Adrenal gland (tissue), 9 donors: ENCODE measurements at regions not wholly inside any gene's neighbourhood (a gene's known extent, or its start where the extent isn't known, plus 50 kb on each side); places are given as distances from the start of the nearest gene placed in this dataset.
"Not testable (repeated sequence)": the region's sequence is repeated elsewhere in the genome, so short reads cannot be mapped to it uniquely, and the experiment has no call there.

Experiments
- DNase-seq, 7 donors: peaks; one replicate each; pipeline ENCODE4 v3.0.0-alpha.2; 2019 to 2020
- H3K27ac ChIP-seq, 5 donors: fragments of 200-600 bp; sonication (generic) in 4 of 5; 1 replicate in 3 of 5; 2 replicates in 2 of 5; pipeline versions ENCODE4 v1.5.1 to v1.8.0; 2016 to 2020; ENCODE audit warnings: mild to moderate bottlenecking in 1 of 5
- H3K27me3 ChIP-seq: fragments of 200-600 bp; 2 replicates; pipeline ENCODE4 v1.8.0; 2021
- H3K36me3 ChIP-seq, 2 donors: fragments of 200-600 bp; replicated peaks in 1 of 2; 1 replicate in 1 of 2; 2 replicates in 1 of 2; pipeline versions ENCODE4 v1.5.1 to v1.8.0; 2018 to 2022
- H3K4me1 ChIP-seq, 2 donors: fragments of 200-600 bp; replicated peaks in 1 of 2; 1 replicate in 1 of 2; 2 replicates in 1 of 2; pipeline versions ENCODE4 v1.5.1 to v1.8.0; 2018 to 2021
- H3K4me3 ChIP-seq, 4 donors: fragments of 200-600 bp; sonication (generic) in 3 of 4; one replicate each; pipeline ENCODE4 v1.5.1; 2016 to 2018
- H3K9me3 ChIP-seq, 3 donors: fragments of 200-600 bp; sonication (generic) in 1 of 3; replicated peaks in 1 of 3; 1 replicate in 2 of 3; 2 replicates in 1 of 3; pipeline versions ENCODE4 v1.5.1 to v1.8.0; 2016 to 2021
- POLR2A ChIP-seq, 2 donors: fragments of 450-650 bp; IDR thresholded peaks; one replicate each; pipeline ENCODE4 v1.6.1; 2017; ENCODE audit warnings: antibody characterized with exemption in 2 of 2, mild to moderate bottlenecking in 2 of 2, moderate library complexity in 1 of 2
- WGBS, 4 donors: extraction: QIAGEN DNeasy Blood & Tissue Kit in 2 of 4; methylation state at CpG; one replicate each; pipeline versions ENCODE4 v1.1.5 to v1.1.7; 2013 to 2017; 5-methylcytosine and 5-hydroxymethylcytosine counted together
- intact Hi-C, 2 donors: fragments of 100-400 bp; cut with DNase I; formaldehyde crosslinking; loops; one replicate each; pipeline versions ENCODE4 v1.14.1 to v1.15.0; 2022 to 2023
- TF ChIP-seq, protein P1 (sequence below), 6 experiments: fragments of 450-650 bp in 4 of 6; fragments of 200-600 bp in 2 of 6; sonication (generic) in 1 of 6; IDR thresholded peaks; 1 replicate in 5 of 6; 2 replicates in 1 of 6; pipeline versions ENCODE4 v1.5.1 to v1.8.0; 2016 to 2021; ENCODE audit warnings: antibody characterized with exemption in 6 of 6, mild to moderate bottlenecking in 2 of 6, moderate library complexity in 1 of 6
- donor health status: healthy with polysubstance abuse.
- donor health status: Bipolar disorder and iron deficiency.
- donor health status: DM: yes; HTN: yes; CAD: no.
- donor health status: DM: no; HTN: no; CAD: no.
- donor health status: DM: no; HTN: no; CAD: no.

DNA sequence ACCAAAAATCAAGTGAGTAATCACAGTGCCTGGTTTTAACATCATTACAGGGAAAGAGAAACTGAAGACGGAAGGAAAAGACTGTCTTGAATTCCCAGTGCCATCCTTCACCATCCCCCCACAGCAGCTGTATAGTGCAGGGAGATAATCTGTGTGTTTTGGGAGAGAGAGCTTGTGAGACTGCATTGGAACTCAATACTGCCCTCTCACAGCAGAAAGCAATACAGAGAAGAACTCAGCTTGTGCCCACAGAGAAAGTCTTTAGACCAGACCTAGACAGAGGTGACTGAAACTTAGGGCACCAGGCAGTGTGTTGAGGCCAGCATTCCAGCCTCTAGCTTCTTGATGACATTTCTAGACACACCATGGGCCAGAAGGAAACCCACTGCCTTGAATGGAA lies 754.7 kb upstream of the CDH6 start:
- no peaks in the 10 kb centered on the region for H3K9me3 ChIP-seq
- H3K4me1 ChIP-seq: no peaks in the 10 kb centered on the region
- DNase-seq: no peak
- no peak for TF ChIP-seq POLR2A (IDR thresholded peaks at IDR 0.05)
- TF ChIP-seq, protein P1, sequence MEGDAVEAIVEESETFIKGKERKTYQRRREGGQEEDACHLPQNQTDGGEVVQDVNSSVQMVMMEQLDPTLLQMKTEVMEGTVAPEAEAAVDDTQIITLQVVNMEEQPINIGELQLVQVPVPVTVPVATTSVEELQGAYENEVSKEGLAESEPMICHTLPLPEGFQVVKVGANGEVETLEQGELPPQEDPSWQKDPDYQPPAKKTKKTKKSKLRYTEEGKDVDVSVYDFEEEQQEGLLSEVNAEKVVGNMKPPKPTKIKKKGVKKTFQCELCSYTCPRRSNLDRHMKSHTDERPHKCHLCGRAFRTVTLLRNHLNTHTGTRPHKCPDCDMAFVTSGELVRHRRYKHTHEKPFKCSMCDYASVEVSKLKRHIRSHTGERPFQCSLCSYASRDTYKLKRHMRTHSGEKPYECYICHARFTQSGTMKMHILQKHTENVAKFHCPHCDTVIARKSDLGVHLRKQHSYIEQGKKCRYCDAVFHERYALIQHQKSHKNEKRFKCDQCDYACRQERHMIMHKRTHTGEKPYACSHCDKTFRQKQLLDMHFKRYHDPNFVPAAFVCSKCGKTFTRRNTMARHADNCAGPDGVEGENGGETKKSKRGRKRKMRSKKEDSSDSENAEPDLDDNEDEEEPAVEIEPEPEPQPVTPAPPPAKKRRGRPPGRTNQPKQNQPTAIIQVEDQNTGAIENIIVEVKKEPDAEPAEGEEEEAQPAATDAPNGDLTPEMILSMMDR (IDR thresholded peaks at IDR 0.05): no peak
- 67 to 80% (median 72%) methylated on average over 1 of the region's 1 CpG for WGBS, 4 donors
- H3K27ac ChIP-seq: no peak overlapping the region
- no peaks in the 10 kb centered on the region for H3K27me3 ChIP-seq
- H3K4me3 ChIP-seq: no peak overlapping the region
- intact Hi-C loops: no loop called here
- no peaks in the 10 kb centered on the region for H3K36me3 ChIP-seq

GRCh38 chr5:30436691-30437090 lies 756.8 kb upstream of the CDH6 start:
- TF ChIP-seq, protein P1 (IDR thresholded peaks at IDR 0.05): no peak
- no peak for DNase-seq
- 50 to 75% (median 61%) methylated on average over 3 of the region's 3 CpGs for WGBS, 4 donors
- no peaks in the 10 kb centered on the region for H3K27me3 ChIP-seq
- intact Hi-C loops: no loop called here
- no peaks in the 10 kb centered on the region for H3K4me1 ChIP-seq
- no peaks in the 10 kb centered on the region for H3K9me3 ChIP-seq
- H3K27ac ChIP-seq: no peak overlapping the region
- no peak overlapping the region for H3K4me3 ChIP-seq
- no peaks in the 10 kb centered on the region for H3K36me3 ChIP-seq

GRCh38 chr5:30428866-30429407 lies 764.5 kb upstream of the CDH6 start:
- H3K4me3 ChIP-seq, H3K4me1 ChIP-seq, H3K9me3 ChIP-seq, H3K36me3 ChIP-seq, intact Hi-C loops, H3K27ac ChIP-seq, H3K27me3 ChIP-seq, DNase-seq: not testable (repeated sequence)
- WGBS, 4 donors: 77 to 86% (median 83%) methylated on average over 17 to 20 of the region's 20 CpGs

GRCh38 chr5:30414078-30414477 lies 779.4 kb upstream of the CDH6 start:
- 51 to 68% (median 68%) methylated on average over 2 of the region's 2 CpGs for WGBS, 4 donors
- H3K27me3 ChIP-seq: no peaks in the 10 kb centered on the region
- no peaks in the 10 kb centered on the region for H3K36me3 ChIP-seq
- TF ChIP-seq, protein P1 (IDR thresholded peaks at IDR 0.05): no peak
- no peak for TF ChIP-seq POLR2A (IDR thresholded peaks at IDR 0.05)
- no peaks in the 10 kb centered on the region for H3K4me1 ChIP-seq
- no peak for DNase-seq
- no peaks in the 10 kb centered on the region for H3K9me3 ChIP-seq
- no peak overlapping the region for H3K27ac ChIP-seq
- H3K4me3 ChIP-seq: no peak overlapping the region
- intact Hi-C loops: no loop called here

DNA sequence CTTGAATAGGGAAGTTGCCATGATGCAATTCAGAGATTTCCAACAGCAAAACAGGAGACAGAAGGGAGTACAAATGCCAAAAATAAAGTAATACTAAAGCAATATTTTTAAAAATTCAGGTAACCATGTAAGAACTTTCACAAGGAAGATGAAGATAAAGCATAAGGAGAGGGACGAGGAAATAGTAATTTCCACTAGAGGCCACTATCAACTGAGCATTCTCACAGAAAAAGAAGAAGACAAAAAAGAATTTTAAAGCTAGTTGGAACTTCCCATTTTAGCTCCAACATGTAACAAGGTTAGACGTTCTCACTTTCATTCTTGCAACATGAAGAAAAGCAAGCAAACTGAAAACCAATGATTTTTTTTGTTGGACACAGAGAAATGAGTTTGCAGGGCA lies 779.9 kb upstream of the CDH6 start:
- H3K27me3 ChIP-seq: no peaks in the 10 kb centered on the region
- no peaks in the 10 kb centered on the region for H3K4me1 ChIP-seq
- TF ChIP-seq, protein P1 (IDR thresholded peaks at IDR 0.05): no peak
- no peak for TF ChIP-seq POLR2A (IDR thresholded peaks at IDR 0.05)
- H3K27ac ChIP-seq: no peak overlapping the region
- H3K9me3 ChIP-seq: no peaks in the 10 kb centered on the region
- H3K36me3 ChIP-seq: no peaks in the 10 kb centered on the region
- no peak for DNase-seq
- no peak overlapping the region for H3K4me3 ChIP-seq
- intact Hi-C loops: no loop called here
- WGBS, 4 donors: 24 to 36% (median 32%) methylated on average over 2 of the region's 2 CpGs
